ENCODE measurements at regions not wholly inside any gene's neighbourhood (a gene's known extent, or its start where the extent isn't known, plus 50 kb on each side); places are given as distances from the start of the nearest gene placed in this dataset.

- Histone ChIP-seq H3K9ac (ENCODE audit: low read length) (no peak overlapping the region), H3K79me2 (replicated peaks; ENCODE audit: insufficient read depth, low read length) (no peaks in the 10 kb centered on the region), H3F3A (ENCODE audit: insufficient read depth, low read length, poor library complexity, severe bottlenecking) (no peaks in the 10 kb centered on the region), H3K4me3 (ENCODE audit: low read length) (no peak overlapping the region), H4K20me1 (ENCODE audit: insufficient read depth) (no peaks in the 10 kb centered on the region), H2AFZ (ENCODE audit: low read depth, low read length) (no peak overlapping the region), H3K9me3 (ENCODE audit: low read length) (no peaks in the 10 kb centered on the region), H3K36me3 (ENCODE audit: insufficient read depth, low read length) (no peaks in the 10 kb centered on the region), H3K9me2 (ENCODE audit: insufficient read depth, low read length) (no peaks in the 10 kb centered on the region), H3K27ac (ENCODE audit: low read length) (no peak overlapping the region), H3K4me2 (ENCODE audit: low read length) (no peak overlapping the region), H3K27me3 (ENCODE audit: insufficient read depth, low read depth, low read length) (no peaks in the 10 kb centered on the region)
- no peak for TF ChIP-seq POLR2AphosphoS5 (IDR thresholded peaks at IDR 0.05)
- TF ChIP-seq, protein P1, sequence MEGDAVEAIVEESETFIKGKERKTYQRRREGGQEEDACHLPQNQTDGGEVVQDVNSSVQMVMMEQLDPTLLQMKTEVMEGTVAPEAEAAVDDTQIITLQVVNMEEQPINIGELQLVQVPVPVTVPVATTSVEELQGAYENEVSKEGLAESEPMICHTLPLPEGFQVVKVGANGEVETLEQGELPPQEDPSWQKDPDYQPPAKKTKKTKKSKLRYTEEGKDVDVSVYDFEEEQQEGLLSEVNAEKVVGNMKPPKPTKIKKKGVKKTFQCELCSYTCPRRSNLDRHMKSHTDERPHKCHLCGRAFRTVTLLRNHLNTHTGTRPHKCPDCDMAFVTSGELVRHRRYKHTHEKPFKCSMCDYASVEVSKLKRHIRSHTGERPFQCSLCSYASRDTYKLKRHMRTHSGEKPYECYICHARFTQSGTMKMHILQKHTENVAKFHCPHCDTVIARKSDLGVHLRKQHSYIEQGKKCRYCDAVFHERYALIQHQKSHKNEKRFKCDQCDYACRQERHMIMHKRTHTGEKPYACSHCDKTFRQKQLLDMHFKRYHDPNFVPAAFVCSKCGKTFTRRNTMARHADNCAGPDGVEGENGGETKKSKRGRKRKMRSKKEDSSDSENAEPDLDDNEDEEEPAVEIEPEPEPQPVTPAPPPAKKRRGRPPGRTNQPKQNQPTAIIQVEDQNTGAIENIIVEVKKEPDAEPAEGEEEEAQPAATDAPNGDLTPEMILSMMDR (IDR thresholded peaks at IDR 0.05; ENCODE audit: poor library complexity, severe bottlenecking) = peak; percentile 63
- peak; percentile 65 for TF ChIP-seq SMC3 (conservative IDR thresholded peaks at IDR 0.05; ENCODE audit: poor library complexity)
- no peak for TF ChIP-seq EZH2 (IDR thresholded peaks at IDR 0.05; ENCODE audit: borderline replicate concordance, insufficient read depth, low read length, poor library complexity, severe bottlenecking)
- TF ChIP-seq MXI1 (conservative IDR thresholded peaks at IDR 0.05; ENCODE audit: poor library complexity, severe bottlenecking) = no peak
- TF ChIP-seq REST (IDR thresholded peaks at IDR 0.05; ENCODE audit: borderline replicate concordance) = no peak
- peak; percentile 69 for TF ChIP-seq RAD21 (conservative IDR thresholded peaks at IDR 0.05)
- TF ChIP-seq EP300 (conservative IDR thresholded peaks at IDR 0.05; ENCODE audit: poor library complexity, severe bottlenecking) = no peak
- TF ChIP-seq TAF1 (IDR thresholded peaks at IDR 0.05; ENCODE audit: low read depth) = no peak
Observed at GRCh38 chr3:137110392-137110996, 152.7 kb downstream of the IL20RB start.

DNA sequence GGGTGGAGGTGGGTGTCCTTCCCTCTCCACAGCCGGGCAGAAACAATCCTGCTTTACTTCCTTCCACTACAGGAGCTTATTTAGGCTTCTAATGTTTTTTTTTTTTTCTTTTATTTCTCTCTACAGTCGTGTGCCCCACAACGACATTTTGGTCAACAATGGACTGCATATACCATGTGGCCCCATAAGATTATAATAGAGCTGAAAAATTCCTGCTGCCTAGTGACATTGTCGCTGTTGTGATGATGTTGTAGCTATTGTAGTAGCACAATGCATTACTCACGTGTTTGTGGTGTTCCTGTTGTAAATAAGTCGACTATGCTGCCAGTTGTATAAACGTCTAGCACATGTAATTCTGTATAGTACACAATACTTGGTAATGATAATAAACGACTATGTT lies 153.7 kb downstream of the IL20RB start:
- Histone ChIP-seq H3K4me3 (ENCODE audit: low read length) (no peak overlapping the region), H3K79me2 (replicated peaks; ENCODE audit: insufficient read depth, low read length) (no peaks in the 10 kb centered on the region), H3K4me2 (ENCODE audit: low read length) (no peak overlapping the region), H3K9me3 (ENCODE audit: low read length) (no peaks in the 10 kb centered on the region), H2AFZ (ENCODE audit: low read depth, low read length) (no peak overlapping the region), H3F3A (ENCODE audit: insufficient read depth, low read length, poor library complexity, severe bottlenecking) (no peaks in the 10 kb centered on the region), H3K36me3 (ENCODE audit: insufficient read depth, low read length) (no peaks in the 10 kb centered on the region), H3K9ac (ENCODE audit: low read length) (no peak overlapping the region), H3K27ac (ENCODE audit: low read length) (no peak overlapping the region), H3K27me3 (ENCODE audit: insufficient read depth, low read depth, low read length) (no peaks in the 10 kb centered on the region), H4K20me1 (ENCODE audit: insufficient read depth) (no peaks in the 10 kb centered on the region), H3K9me2 (ENCODE audit: insufficient read depth, low read length) (no peaks in the 10 kb centered on the region)
- no peak for TF ChIP-seq REST (IDR thresholded peaks at IDR 0.05; ENCODE audit: borderline replicate concordance)
- no peak for TF ChIP-seq SMC3 (conservative IDR thresholded peaks at IDR 0.05; ENCODE audit: poor library complexity)
- TF ChIP-seq, protein P1 (IDR thresholded peaks at IDR 0.05; ENCODE audit: poor library complexity, severe bottlenecking) = no peak
- no peak for TF ChIP-seq EP300 (conservative IDR thresholded peaks at IDR 0.05; ENCODE audit: poor library complexity, severe bottlenecking)
- TF ChIP-seq MXI1 (conservative IDR thresholded peaks at IDR 0.05; ENCODE audit: poor library complexity, severe bottlenecking) = no peak
- no peak for TF ChIP-seq TAF1 (IDR thresholded peaks at IDR 0.05; ENCODE audit: low read depth)
- TF ChIP-seq EZH2 (IDR thresholded peaks at IDR 0.05; ENCODE audit: borderline replicate concordance, insufficient read depth, low read length, poor library complexity, severe bottlenecking) = no peak
- no peak for TF ChIP-seq POLR2AphosphoS5 (IDR thresholded peaks at IDR 0.05)
- TF ChIP-seq RAD21 (conservative IDR thresholded peaks at IDR 0.05) = no peak

All from neural cell (in vitro differentiated cells).